A673 (cell line): ENCODE measurements at regions not wholly inside any gene's neighbourhood (a gene's known extent, or its start where the extent isn't known, plus 50 kb on each side); places are given as distances from the start of the nearest gene placed in this dataset.

Experiments used
- BruUV-seq: library from RNA; stranded (reverse); fragments of 400-500 nt; replicated peaks from 2 replicates; lab custom pipeline; 2021; lab: Mats Ljungman, UMichigan
- CTCF ChIA-PET: fragments of 300-600 bp; sonication (Branson Sonifier 250); formaldehyde crosslinking; loops from one replicate; lab custom pipeline; 2022; ENCODE audit warnings: antibody characterized with exemption; lab: Charles Lee
- POLR2A ChIA-PET: fragments of 300-600 bp; sonication (Branson Sonifier 250); formaldehyde crosslinking; loops from one replicate; lab custom pipeline; 2022; ENCODE audit warnings: antibody characterized with exemption; ENCODE audit not compliant: low non-redundant PET; lab: Charles Lee
- DNase-seq: peaks from one replicate; pipeline ENCODE4 v3.0.0-alpha.2; 2015; ENCODE audit warnings: low spot score
- H3K27ac ChIP-seq: fragments of 200-600 bp; sonication (generic); 2 replicates; pipeline ENCODE4 v1.5.1; 2016; ENCODE audit warnings: mixed run types, low read depth, mild to moderate bottlenecking, mixed read lengths, antibody characterized with exemption, low read length; ENCODE audit not compliant: poor library complexity, severe bottlenecking
- H3K27me3 ChIP-seq: fragments of 200-600 bp; sonication (generic); replicated peaks from 2 replicates; pipeline ENCODE4 v1.6.1; 2017; ENCODE audit warnings: mixed run types, low read depth, mild to moderate bottlenecking, mixed read lengths, antibody characterized with exemption, low read length; ENCODE audit not compliant: insufficient read depth, poor library complexity
- H3K36me3 ChIP-seq: fragments of 200-600 bp; sonication (generic); 2 replicates; pipeline ENCODE4 v1.6.1; 2016; ENCODE audit warnings: mixed run types, mild to moderate bottlenecking, mixed read lengths, antibody characterized with exemption, low read length; ENCODE audit not compliant: insufficient read depth, poor library complexity, severe bottlenecking
- H3K4me1 ChIP-seq: fragments of 200-600 bp; sonication (generic); 2 replicates; pipeline ENCODE4 v1.6.1; 2017; ENCODE audit warnings: mixed run types, mild to moderate bottlenecking, mixed read lengths, antibody characterized with exemption, low read length; ENCODE audit not compliant: insufficient read depth, poor library complexity, severe bottlenecking
- H3K4me3 ChIP-seq: fragments of 200-600 bp; sonication (generic); 2 replicates; pipeline ENCODE4 v1.5.1; 2016; ENCODE audit warnings: low read depth, mixed run types, mild to moderate bottlenecking, mixed read lengths, low read length; ENCODE audit not compliant: poor library complexity, severe bottlenecking
- H3K9me3 ChIP-seq: fragments of 200-600 bp; sonication (generic); 2 replicates; pipeline ENCODE4 v1.6.1; 2016; ENCODE audit warnings: mixed run types, low read depth, mild to moderate bottlenecking, mixed read lengths, antibody characterized with exemption, low read length; ENCODE audit not compliant: poor library complexity, severe bottlenecking
- EZH2 ChIP-seq: fragments of 200-600 bp; sonication (generic); IDR thresholded peaks from 2 replicates; pipeline ENCODE4 v1.6.1; 2017; ENCODE audit warnings: borderline replicate concordance, low read depth, mild to moderate bottlenecking, mixed read lengths, antibody characterized with exemption, low read length; ENCODE audit not compliant: poor library complexity, severe bottlenecking
- intact Hi-C: fragments of 100-400 bp; cut with micrococcal nuclease; formaldehyde crosslinking; loops from one replicate; pipeline ENCODE4 v1.10.0; 2022; ENCODE audit not compliant: unreplicated experiment
- TF ChIP-seq, protein P1 (sequence below): fragments of 300-800, 200-600 bp; sonication (generic); conservative IDR thresholded peaks from 2 replicates; pipeline ENCODE4 v1.5.1; 2017; ENCODE audit warnings: low read depth, mild to moderate bottlenecking, antibody characterized with exemption, low read length, moderate library complexity, mixed read lengths

DNA sequence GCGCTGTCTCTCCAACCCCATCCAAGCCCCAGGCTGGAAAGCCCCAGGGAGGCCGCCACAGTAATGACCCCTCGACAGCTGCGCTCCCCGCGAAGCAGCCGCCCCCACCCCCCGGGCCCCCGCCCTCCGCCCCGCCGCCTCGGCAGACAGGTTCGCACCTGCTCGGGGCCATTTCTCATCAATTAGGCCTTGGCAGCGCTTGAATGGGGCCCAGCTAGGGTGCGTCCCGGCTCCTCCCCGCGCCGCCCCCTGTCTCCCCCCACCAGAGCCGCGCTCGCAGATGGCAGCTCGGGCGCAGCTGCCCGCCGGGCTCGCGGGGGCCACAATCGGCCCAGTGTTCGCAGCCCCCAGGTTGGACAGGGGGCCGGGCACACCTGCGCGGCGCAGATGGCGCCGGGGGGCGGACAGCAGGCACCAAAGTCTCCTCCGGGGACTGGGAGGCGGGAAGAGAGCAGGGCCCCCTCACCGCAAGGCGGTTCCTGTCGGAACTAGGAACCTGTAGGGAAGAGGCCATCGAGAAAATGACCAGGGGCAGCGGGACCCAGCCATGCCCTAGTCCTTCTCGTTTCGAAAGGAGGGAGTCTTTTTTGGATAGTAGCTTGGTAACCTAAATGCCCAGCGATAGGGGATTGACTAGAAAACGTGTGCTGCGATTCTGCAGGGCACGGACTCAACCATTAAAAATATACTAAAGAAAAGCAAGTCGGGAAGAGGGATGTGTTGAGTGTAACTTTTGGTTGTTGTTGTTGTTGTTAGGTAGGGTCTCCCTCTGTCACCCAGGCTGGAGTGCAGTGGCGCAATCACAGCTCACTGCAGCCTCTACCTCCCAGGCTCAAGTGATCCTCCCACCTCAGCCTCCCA is 83.2 kb upstream of the EYA2 start:
- H3K4me3 ChIP-seq = no peak overlapping the region
- no peak for DNase-seq
- peaks cover 43% of the 10 kb centered on the region for H3K27me3 ChIP-seq
- no peaks in the 10 kb centered on the region for H3K36me3 ChIP-seq
- POLR2A ChIA-PET = no interaction called here
- intact Hi-C loops = no loop called here
- no TSS peak for BruUV-seq
- no peaks in the 10 kb centered on the region for H3K4me1 ChIP-seq
- no peak overlapping the region for H3K27ac ChIP-seq
- H3K9me3 ChIP-seq = no peaks in the 10 kb centered on the region
- CTCF ChIA-PET = no interaction called here
- TF ChIP-seq EZH2 = peak; percentile 28
- TF ChIP-seq, protein P1, sequence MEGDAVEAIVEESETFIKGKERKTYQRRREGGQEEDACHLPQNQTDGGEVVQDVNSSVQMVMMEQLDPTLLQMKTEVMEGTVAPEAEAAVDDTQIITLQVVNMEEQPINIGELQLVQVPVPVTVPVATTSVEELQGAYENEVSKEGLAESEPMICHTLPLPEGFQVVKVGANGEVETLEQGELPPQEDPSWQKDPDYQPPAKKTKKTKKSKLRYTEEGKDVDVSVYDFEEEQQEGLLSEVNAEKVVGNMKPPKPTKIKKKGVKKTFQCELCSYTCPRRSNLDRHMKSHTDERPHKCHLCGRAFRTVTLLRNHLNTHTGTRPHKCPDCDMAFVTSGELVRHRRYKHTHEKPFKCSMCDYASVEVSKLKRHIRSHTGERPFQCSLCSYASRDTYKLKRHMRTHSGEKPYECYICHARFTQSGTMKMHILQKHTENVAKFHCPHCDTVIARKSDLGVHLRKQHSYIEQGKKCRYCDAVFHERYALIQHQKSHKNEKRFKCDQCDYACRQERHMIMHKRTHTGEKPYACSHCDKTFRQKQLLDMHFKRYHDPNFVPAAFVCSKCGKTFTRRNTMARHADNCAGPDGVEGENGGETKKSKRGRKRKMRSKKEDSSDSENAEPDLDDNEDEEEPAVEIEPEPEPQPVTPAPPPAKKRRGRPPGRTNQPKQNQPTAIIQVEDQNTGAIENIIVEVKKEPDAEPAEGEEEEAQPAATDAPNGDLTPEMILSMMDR = no peak

DNA sequence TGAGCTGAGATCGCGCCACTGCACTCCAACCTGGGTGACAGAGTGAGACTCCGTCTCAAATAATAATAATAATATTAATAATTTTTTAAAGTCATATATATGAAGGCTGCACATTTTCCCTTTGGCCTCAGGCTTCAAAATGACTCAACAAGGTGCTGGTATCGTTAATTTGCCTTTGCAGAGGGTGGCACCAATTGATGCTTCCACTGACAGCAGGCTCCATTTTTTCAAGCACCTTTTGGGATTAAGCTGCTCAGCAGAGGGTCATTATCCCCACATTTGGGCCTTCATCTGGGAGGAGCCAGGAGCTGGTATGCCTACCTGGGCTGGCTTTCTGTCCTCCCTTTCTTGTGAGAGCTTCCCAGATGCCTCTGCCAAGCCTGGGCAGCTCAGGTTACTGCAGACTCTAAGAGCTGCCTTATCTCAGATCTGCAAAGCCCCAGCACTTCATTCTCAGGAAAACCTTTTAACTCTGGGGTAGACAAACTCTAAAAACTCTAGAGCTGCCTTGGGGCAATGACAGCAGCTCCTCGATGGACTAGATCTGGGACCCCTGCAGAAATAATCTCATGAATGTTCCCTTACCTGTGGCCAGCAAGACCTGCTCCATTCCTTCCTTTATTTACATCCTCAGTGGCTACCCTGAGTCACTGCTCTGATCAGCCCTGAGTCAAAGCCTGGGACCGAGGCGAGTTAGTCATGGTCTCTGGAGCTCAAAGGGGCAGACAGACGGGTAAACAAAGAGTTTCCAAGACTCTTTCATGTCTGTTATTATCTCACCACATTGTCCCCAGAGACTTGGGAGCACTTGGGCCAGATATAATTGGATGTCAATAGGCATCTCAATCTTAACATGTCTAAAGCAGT is 80.0 kb upstream of the EYA2 start:
- no TSS peak for BruUV-seq
- H3K9me3 ChIP-seq = no peaks in the 10 kb centered on the region
- intact Hi-C loops = no loop called here
- no peaks in the 10 kb centered on the region for H3K36me3 ChIP-seq
- H3K4me3 ChIP-seq = no peak overlapping the region
- no peak for TF ChIP-seq EZH2
- TF ChIP-seq, protein P1 = no peak
- ChIA-PET POLR2A (no interaction called here), CTCF (no interaction called here)
- H3K4me1 ChIP-seq = no peaks in the 10 kb centered on the region
- no peak overlapping the region for H3K27ac ChIP-seq
- DNase-seq = no peak
- H3K27me3 ChIP-seq = peaks cover 52% of the 10 kb centered on the region

DNA sequence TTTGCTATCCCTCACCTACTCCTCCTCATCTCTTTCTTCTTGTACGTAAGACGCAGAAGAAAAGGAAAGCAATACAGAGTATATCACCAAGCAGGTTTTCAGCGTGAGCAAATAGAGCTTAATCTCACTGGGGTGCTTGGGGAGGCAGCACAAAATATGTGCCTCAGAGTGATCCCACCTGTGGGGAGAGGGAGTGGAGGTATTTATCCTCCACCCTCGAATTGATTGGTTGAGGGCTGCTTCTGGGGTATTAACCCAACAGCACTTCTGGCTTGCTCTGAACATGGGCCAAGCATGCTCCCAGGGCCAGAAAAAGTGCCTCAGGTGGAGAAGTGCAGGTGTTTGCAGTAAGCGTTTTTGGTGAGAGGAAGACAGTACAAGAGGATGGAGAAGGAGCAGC is 78.5 kb upstream of the EYA2 start:
- no peak overlapping the region for H3K27ac ChIP-seq
- no peak for TF ChIP-seq EZH2
- TF ChIP-seq, protein P1 = no peak
- POLR2A ChIA-PET = no interaction called here
- CTCF ChIA-PET = no interaction called here
- H3K4me1 ChIP-seq = no peaks in the 10 kb centered on the region
- no peaks in the 10 kb centered on the region for H3K36me3 ChIP-seq
- no TSS peak for BruUV-seq
- intact Hi-C loops = no loop called here
- DNase-seq = no peak
- no peak overlapping the region for H3K4me3 ChIP-seq
- H3K9me3 ChIP-seq = no peaks in the 10 kb centered on the region
- H3K27me3 ChIP-seq = peaks cover 38% of the 10 kb centered on the region
